NCI-H524 (cell line): ENCODE measurements at regions not wholly inside any gene's neighbourhood (a gene's known extent, or its start where the extent isn't known, plus 50 kb on each side); places are given as distances from the start of the nearest gene placed in this dataset.

Experiments
- DNase-seq, 2 experiments: peaks; one replicate each; lab custom pipeline; 2025; lab: John Stamatoyannopoulos, UW

DNA sequence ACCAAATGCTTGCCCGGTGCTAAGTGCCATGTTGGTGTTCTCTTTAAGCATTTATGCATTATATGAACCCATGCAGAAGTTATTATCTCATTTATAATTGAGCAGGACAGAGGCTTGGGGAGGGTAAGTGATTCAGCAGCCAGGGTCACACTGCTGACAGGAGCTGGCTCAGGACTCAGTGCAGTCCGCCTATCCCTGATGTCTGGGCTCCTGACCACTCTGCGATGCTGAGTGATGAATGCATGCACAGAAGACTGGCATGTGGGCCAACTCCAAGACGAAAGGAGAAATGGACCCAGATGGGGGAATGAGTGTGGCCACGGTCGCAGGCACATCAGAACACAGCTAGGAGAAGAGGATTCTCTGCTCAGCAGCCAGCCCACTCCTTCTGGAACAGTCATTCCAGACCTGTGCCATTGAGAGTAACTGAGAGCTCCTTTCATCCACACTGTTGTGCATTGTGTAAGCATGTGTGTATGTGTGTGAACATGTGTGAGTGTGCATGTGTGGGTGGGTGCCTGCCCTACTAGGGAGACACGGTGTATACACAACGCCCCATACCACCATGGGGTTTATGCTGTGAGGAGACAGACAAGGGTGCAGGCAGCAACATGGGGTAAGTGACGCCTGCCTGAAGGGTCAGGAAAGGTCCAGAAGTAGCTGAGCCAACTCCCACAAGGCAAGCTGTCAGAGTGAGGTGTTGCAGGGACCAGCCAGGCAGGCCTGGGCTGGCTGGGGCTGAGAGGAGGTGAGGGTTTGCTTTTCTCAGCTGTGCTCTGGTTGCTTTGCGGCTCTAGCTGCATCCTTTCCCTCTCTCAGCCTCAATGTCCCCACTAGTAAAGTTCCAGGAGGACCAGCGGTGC is 97.8 kb upstream of the PMEPA1 start:
- no peak for DNase-seq

DNA sequence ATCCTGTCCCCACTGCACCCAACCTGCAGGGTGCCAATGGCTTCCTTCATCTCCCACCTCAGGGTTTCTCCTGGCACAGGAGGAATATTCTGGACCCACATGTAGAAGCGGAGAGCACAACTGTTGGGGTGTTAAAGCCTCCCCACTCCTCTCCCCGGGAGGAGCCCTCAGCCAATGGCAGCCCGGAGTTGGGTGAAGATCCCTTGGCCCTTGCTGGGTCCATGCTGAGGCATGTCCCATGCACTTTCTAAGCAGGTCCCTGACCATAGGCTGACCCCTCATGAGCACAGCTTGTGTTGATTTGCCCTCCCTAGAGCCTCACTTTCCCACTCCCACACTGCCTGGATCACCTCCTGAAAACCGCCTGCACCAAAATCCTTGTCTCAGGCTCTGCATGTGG is 97.2 kb upstream of the PMEPA1 start:
- DNase-seq = no peak

DNA sequence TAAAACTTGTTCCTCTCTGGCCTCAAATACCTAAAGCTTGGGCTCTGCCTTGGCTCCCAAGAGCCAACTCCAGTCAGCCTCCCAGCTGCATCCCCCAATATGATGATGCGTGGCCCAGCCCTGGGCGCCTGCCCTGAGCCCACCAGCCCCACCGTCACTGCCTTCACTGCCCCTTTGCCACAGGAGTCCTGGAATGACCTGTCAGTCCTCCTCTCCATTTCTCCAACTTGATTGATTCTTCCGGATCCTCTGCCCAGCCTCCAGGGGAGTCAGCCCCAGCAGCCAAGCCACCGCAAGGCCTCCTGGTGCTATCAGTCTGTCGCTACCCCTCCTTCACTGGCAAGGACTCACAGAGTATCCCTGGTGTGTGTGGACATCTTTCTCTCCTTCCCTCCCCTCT is 96.7 kb upstream of the PMEPA1 start:
- DNase-seq = no peak

DNA sequence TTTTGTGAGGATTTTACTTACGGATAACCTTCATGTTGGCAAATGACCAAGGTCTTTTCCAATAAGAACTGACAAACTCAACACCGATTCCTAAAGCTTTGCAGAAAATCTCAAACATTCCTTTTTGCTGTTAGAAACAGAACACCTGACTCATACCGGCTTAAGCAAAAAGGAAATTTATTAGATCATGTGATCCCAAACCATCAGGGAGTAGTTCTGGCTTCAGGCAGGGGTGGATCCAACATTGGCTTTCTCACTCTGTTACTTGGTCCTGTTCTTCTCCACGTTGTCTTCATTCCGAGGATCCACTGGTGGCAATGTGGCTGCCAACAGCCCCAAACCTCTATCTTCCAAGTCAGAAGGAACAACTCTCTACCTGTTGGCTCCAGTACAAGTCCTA is 95.9 kb upstream of the PMEPA1 start:
- DNase-seq = no peak

DNA sequence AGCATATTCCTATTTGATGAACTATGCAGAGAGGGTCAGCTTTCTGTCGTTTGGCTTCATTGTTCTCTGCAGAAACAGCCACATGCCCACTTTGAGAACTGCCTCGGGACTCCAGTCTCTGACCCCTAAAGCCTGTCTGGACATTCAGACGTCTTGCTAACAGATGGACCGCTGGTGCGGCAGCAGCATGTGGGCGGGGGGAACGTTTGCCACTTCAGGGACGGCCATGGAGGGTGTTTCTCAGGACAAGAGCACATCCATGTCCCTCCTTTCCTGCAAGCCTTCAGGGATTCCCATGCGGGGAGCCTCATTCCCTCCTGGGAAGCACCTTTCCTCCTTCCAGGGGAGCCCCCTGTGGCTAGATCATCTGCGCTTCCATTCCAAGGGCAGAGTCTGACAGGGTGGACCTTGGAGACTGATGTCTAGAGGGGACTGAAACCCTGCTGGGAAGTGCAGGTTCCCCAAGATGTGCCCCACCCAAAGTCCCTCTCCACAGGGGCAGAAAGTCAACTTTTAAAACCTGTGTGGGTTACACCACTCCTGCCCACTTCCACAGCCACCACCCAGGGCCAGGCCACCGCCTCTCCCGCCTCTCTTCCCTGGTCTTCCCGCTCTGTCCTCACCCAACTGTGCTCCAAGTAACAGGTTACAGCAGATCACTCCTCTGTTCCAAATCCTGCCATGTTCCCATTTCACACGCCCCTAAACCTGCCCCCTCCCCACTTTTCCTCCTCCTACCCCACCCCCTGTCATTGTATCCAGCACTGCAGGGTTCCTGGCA is 94.8 kb upstream of the PMEPA1 start:
- peak in 1 of 2 experiments; percentile 3 for DNase-seq

DNA sequence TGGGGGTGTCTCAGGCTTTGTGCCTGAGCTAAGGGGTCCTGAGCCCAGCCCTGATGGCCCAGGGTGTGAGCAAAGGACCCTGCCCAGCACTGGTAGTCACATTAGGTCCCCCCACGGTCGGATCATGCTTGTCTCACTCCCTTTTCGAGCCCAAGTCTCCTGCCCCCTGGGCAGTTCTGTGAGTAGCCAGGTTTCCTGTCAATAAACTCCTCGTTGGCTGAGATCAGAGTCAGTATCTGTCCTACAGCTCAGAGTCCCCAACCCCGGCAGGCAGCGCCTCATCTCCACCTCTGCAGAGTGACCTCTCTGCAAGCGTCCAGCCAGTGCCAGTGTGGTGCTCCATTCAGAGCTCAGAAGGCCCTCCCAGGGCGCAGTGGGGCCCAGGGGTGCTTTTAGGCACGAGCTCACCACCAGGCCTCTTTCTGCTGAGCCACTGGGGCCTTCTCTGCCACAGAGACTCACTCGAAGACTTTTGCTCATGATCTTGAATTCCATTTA is 93.7 kb upstream of the PMEPA1 start:
- no peak for DNase-seq

DNA sequence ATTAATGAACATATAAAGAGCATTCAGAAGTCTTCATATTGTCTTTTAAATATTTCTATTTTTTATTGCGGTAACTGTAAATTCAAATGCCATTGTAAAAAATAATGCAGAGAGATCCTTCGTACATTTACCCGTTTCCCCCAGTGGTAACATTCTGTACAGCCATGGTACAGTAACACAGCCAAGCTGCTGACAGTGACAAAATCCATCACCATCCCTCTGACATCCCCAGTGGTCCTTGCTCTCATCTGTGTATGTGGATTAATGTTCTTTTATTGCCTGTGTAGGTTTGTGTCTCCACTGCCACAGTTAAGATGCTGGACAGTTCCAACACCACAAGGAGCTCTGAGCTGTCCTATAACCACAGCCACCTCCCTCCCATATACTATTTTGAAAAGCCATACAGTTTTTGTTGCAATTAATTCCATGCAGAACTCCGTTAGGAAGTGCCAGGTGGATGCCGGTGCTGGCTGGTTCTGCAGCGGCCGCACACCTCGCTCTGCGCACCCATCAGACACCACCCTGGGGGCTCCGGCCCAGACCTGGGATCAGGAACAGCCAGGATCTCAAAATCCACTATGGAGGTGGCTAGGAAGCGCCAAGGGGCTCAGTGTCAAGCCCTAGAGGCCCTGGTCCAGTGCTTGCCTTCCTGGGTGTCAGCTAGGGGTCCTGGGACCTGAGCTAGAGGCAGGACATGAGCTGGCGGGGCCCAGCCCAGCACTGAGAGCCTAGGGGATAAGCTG is 93.1 kb upstream of the PMEPA1 start:
- no peak for DNase-seq

DNA sequence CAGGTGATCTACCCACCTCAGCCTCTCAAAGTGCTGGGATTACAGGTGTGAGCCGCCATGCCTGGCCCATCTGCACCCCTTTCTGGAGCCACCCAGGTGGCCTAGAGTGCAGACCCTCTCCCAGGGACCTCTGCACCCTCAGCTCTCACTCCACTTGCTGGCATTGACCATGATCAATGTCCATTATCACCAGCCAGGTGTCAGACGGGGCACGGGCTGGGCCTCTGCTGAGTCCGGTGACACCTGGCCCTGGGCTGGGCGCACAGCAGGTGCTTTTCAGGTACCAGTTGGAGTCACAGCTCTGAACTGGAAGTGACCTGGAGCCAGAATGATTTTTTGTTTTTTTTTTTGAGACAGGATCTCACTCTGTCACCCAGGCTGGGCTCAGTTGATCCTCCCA is 91.8 kb upstream of the PMEPA1 start:
- no peak for DNase-seq

DNA sequence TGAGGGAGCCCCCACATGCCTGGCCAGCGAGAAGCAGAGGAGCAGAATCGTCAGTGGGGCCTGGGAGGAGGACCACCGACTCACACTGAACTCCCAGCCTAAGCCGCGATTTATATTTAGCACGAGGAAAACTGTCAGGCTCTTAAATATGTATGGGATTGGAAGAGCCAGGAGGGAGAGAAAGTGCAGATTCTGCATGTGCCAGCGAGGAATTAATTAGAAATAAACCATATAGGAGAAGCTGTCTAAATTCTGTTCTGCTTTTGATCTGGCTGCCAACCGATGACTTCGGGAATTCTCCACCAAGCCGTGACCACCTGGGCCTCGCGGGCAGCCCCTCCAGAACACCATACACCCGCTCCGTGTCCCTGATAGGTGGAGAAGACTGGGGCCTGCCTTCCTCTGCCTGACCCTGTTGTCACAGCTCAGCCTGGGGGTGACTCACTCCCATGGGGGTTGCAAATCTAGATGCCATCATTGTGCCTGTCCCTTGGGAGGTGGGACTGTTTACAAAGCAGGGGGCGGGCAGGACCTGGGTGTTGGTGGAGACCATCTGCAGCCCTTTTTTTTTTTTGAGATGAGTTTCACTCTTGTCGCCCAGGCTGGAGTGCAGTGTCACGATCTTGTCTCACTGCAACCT is 91.1 kb upstream of the PMEPA1 start:
- DNase-seq = no peak

DNA sequence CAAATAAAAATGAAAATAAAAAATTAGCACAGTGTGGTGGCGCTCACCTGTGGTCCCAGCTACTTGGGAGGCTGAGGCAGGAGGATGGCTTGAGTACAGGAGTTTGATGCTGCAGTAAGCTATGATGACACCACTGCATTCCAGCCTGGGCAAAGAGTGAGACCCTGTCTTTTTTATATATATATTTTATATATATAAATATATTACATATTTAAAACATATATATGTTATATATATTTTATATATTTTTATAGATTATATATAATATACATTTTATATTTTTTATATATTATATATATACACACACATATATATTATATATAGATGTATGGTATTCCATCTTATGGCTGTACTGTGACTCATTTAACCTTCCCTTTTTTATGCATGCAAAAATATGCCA is 87.6 kb upstream of the PMEPA1 start:
- no peak for DNase-seq

DNA sequence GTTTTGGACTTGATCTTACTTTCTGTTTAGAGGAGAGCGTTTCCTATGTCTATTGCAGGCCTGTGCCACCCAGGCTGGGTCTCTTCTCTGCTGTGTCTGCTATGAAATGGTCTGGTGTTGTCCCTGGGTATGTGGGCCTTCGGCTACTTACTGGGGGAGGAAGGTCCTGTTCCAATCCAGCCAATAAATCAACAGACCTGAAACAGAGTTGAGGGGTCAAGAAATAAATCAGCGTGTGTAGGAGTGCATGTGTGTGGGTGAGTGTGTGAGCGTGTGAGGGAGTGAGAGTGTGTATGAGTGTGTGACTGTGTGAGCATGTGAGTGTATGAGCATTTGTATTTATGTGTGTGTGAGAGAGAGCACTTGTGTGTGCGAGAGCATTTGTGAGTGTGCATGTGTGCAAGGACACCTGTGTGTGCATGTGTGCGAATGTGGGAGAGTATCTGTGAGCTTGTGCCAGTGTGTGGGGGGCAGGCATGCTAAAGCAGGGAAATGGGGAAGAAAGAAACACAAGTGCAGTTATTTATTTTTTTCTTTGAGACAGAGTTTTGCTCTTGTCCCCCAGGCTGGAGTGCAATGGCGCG is 86.3 kb upstream of the PMEPA1 start:
- no peak for DNase-seq

DNA sequence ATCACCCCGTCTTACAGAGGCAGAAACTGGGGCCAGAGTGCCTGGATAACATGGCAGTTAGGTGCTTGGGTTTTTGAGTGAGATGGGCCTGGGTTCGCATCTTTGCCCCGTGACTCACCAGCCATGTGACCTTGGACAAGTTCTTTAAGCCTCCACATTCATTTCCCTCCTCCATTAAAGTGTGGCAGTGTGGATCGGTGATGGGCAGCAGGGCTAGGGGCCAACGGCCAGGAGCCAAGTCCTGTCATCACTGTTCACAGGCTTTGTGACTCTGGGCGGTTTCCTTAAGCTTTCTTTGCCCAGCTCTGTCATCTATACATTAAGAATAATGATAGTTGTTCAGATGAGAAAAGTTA is 85.5 kb upstream of the PMEPA1 start:
- no peak for DNase-seq

DNA sequence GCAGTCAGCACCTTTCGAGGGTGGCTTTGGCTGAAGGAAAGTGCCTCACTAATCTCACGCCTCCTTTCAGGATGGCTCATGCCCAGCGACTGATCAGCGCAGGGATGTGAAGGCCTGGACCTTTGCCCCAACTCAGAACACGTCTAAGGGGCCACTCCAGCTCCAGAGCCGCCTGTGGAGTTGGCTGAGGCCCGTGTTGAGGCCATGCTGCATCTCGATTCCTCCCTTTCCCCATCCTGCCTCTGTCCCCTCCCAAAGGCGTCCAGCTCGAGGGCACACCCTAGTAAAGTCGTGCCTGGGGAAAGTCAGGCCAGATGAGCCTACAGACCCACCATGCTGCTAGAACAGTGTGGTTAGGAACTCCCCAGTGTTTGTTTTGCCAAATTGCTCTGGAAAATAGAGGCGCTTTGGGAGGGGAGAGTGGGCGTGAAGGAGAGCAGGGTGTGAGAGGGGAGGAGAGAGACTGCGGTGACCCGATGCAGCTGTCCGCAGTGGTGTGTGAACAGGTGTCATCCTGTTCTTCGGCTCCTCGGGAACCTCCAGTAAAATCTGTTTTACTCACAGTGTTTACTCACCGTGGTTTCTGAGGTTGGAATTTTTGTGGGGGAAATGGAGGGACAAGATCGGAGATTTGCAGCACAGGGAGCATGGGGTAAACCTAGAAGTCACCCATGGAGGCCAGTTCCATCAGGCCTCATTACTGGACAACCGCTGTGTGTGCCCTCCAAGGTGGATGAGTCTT is 85.0 kb upstream of the PMEPA1 start:
- DNase-seq = no peak

DNA sequence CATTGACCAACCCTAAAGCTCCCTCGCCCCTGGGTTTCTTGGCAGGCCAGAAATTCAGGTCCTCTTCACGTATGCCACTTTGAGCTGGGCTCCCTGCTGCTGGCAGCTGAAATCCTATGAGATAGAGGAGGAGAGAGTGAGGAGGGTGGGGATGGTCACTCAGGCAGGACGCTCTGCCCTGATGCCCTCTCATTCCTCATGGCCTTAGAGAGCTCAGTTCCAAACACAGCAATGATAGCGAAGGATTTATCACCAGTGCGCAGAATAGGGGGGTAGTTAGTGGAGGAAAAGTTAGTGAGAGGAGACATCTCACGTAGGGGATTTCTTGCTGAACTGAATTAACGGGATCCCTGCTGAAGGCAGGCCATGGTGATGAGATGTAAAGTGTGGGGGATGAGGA is 84.2 kb upstream of the PMEPA1 start:
- DNase-seq = no peak

DNA sequence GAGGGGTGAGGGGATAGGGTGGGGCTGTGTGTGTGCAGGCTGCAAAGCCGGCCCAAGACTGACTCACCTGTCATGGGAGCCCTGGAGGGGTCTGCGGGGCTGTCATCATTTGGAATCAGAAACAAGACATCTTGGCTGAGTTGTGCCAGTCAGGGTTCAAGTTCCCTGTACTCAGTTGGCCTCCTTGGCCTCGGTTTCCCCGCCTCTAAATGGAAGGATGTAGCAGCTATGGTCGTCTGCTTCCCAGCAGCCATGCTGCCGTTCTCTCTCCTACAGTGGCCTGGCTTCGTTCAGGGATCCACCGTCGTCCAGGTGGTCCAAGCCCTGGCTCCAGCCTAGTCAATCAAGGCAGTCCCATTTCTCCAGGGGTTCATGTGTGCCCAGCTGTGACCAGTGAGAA is 83.6 kb upstream of the PMEPA1 start:
- no peak for DNase-seq

DNA sequence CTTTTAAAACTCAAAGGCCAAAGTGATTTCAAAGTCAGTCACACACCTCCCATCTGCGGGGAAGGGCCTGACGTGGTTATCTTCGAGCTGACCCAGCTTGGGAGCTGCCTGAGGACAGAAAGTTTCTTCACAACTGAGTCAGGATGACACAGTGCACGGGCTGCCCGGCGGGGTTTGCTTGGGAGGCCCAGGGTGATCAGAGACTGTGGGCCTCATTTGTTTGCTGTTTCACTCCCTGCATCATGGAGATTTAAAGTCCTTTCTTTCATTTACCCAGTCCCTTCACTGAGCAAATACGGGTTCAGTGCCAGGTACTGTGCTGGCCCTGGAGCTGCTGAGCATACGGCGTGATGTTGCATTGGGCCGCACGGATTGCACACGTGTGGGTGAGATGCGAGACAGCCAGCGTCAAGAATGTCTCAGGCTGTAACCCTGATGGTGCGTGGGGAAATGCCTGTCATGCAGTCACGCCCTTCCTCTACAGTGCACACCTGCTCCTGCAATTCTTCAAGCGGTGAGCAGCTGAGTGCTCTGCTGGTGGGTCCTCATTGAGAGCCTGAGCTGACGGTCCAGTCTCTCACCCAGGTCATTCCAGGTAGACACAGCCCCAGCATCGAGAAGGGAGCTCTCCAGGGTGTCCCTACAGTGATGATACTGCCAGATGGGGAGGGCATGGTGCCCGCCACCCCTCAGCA is 82.7 kb upstream of the PMEPA1 start:
- DNase-seq = peak in 1 of 2 experiments; percentile 12

DNA sequence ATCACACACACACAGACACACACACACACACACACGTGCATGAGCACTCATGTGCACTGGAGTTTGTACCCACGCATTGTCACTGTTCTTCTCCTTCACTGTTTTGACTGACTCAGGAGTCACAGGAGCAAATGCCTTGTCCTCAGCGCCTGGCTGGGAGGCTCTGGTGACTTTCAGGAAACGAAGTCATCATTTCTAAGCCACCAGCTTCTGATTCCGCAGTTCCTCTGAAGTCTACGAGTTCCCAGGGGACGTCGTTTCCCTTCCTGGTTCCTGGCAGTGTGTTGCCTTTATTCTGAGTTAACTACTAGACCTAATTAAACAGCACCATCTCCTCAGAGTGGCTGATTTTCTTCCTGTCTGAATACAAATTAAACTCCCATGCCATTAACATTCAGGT is 82.2 kb upstream of the PMEPA1 start:
- no peak for DNase-seq

DNA sequence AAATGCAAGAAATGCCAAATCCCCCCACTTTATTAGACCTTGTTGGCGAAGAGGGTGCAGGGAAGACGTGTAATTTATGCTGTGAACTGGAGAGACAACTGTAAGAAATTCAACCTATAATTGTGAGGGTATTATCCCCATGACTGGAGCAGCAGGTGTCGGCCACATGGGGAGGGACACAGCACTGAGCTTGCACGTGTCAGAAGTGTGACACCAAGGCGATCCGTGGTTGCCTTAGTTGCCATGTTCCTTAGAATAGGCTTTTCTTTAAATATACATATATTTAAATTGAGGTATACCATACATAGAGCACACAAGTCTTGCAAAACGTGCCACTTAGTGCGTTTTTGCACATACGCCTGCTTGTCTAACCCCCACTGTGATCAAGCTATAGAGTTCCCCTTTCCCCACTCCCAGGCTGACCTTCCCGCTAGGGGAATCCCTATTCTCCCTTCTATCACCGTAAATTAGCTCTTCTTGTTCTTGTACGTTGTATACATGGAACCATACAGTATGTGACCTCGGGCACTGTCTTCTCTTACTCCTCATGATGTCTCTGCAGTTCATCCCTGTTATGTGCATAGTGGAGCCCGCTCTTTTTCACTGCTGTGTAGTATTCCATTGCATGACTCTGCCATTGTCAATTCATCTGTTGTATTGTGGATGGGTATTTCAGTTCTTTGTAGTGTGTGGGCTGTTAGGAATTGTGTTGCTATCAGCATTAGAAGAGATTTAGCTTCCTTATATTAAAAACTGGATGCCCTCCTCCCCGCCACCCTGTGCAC is 81.6 kb upstream of the PMEPA1 start:
- DNase-seq = no peak

DNA sequence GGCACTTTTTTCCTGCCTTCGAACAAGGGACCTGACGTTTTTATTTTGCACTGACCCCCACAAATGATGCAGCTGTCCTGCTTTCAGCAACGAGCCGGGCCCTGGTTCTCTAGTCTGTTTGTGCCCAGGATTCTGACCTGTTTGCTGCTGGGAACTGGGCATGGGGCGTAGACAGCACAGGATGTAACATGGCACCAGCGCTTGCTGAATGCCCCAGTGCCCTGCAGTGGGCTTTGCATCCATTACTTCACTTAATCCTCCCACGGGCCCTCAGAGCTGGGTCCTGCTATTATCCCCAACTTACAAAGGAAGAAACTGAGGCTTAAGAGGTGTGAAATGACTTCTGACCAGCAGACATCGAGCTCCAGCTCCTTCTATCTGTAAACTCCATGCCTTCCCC is 80.4 kb upstream of the PMEPA1 start:
- no peak for DNase-seq
